Endothelial cell of umbilical vein (primary cell): ENCODE measurements at regions not wholly inside any gene's neighbourhood (a gene's known extent, or its start where the extent isn't known, plus 50 kb on each side); places are given as distances from the start of the nearest gene placed in this dataset.

ENCODE experiments used
- BruUV-seq: library from RNA; stranded (reverse); fragments of 400-500 nt; replicated peaks from 2 replicates; lab custom pipeline; 2021; lab: Mats Ljungman, UMichigan
- CTCF ChIA-PET: fragments of 300-600, 350-600 bp; sonication (Branson Sonifier 250); formaldehyde crosslinking; loops from one replicate; lab custom pipeline; 2021; ENCODE audit warnings: antibody characterized with exemption, inconsistent platforms; lab: Charles Lee
- POLR2A ChIA-PET: fragments of 300-600, 350-600 bp; sonication (Branson Sonifier 250); formaldehyde crosslinking; loops from one replicate; lab custom pipeline; 2021; ENCODE audit warnings: antibody characterized with exemption, inconsistent platforms; lab: Charles Lee
- DNase-seq: peaks from one replicate; pipeline ENCODE4 v3.0.0-alpha.2; 2011; ENCODE audit warnings: low read depth, low spot score
- FAIRE-seq: peaks from 2 replicates; lab custom pipeline; 2011; peaks lifted over from hg19 to GRCh38; lab: Jason Lieb, UNC
- H2AFZ ChIP-seq: 2 replicates; pipeline ENCODE4 v1.6.0; 2012; ENCODE audit warnings: low read depth, low read length, control low read depth, inconsistent platforms
- H3K27ac ChIP-seq: 2 replicates; pipeline ENCODE4 v1.5.1; 2011; ENCODE audit warnings: low read depth, mild to moderate bottlenecking, control low read depth, low read length, moderate library complexity; ENCODE audit not compliant: insufficient read depth
- H3K27me3 ChIP-seq, 2 experiments: 2 replicates each; pipeline versions ENCODE4 v1.6.0 to v1.6.1; 2011; ENCODE audit warnings: low read length in 2 of 2, mixed read lengths in 1 of 2; ENCODE audit not compliant: control insufficient read depth in 2 of 2, insufficient read depth in 2 of 2
- H3K36me3 ChIP-seq, 2 experiments: 2 replicates in 1 of 2; 3 replicates in 1 of 2; pipeline ENCODE4 v1.5.1; 2011; ENCODE audit warnings: low read length in 2 of 2, mild to moderate bottlenecking in 1 of 2, moderate library complexity in 1 of 2; ENCODE audit not compliant: control insufficient read depth in 2 of 2, insufficient read depth in 2 of 2; ENCODE audit errors: extremely low read depth in 1 of 2
- H3K4me1 ChIP-seq: 3 replicates; pipeline ENCODE4 v1.5.1; 2011; ENCODE audit warnings: mild to moderate bottlenecking, low read length; ENCODE audit not compliant: control insufficient read depth, insufficient read depth; ENCODE audit errors: extremely low read depth
- H3K4me2 ChIP-seq: 2 replicates; pipeline ENCODE4 v1.6.1; 2011; ENCODE audit warnings: low read length, control low read depth, mixed read lengths; ENCODE audit not compliant: insufficient read depth
- H3K4me3 ChIP-seq, 3 experiments: fragments of 200-600 bp in 1 of 3; sonication (generic), shearing (Covaris generic) in 1 of 3; replicated peaks in 1 of 3; 2 replicates each; pipeline ENCODE4 v1.5.1; 2011 to 2016; ENCODE audit warnings: control low read depth in 3 of 3, low read length in 3 of 3, mild to moderate bottlenecking in 2 of 3, inconsistent platforms in 1 of 3, low read depth in 1 of 3, moderate library complexity in 1 of 3; ENCODE audit not compliant: insufficient read depth in 1 of 3
- H3K79me2 ChIP-seq: 2 replicates; pipeline ENCODE4 v1.6.0; 2012; ENCODE audit warnings: low read length, inconsistent platforms; ENCODE audit not compliant: control insufficient read depth, insufficient read depth
- H3K9ac ChIP-seq: replicated peaks from 2 replicates; pipeline ENCODE3; 2011; ENCODE audit warnings: low read length, control low read depth; ENCODE audit not compliant: insufficient read depth; ENCODE audit errors: extremely low read depth
- H3K9me1 ChIP-seq: replicated peaks from 3 replicates; pipeline ENCODE4 v1.6.0; 2011; ENCODE audit warnings: mild to moderate bottlenecking, low read length; ENCODE audit not compliant: control insufficient read depth, insufficient read depth; ENCODE audit errors: extremely low read depth
- H3K9me3 ChIP-seq: replicated peaks from 2 replicates; pipeline ENCODE4 v1.5.1; 2012; ENCODE audit warnings: low read length, inconsistent platforms; ENCODE audit not compliant: control insufficient read depth, insufficient read depth
- H4K20me1 ChIP-seq: replicated peaks from 2 replicates; pipeline ENCODE3; 2011; ENCODE audit warnings: mild to moderate bottlenecking, low read length; ENCODE audit not compliant: control insufficient read depth, insufficient read depth; ENCODE audit errors: extremely low read depth
- EZH2 ChIP-seq: IDR thresholded peaks from 2 replicates; pipeline ENCODE4 v1.6.1; 2012; ENCODE audit warnings: borderline replicate concordance, low read depth, mild to moderate bottlenecking, moderate library complexity, low read length, inconsistent platforms; ENCODE audit not compliant: severe bottlenecking
- FOS ChIP-seq: IDR thresholded peaks from 2 replicates; pipeline ENCODE4 v1.6.1; 2011; ENCODE audit warnings: mild to moderate bottlenecking, low read length, moderate library complexity, borderline replicate concordance; ENCODE audit not compliant: insufficient read depth
- GATA2 ChIP-seq: IDR thresholded peaks from 2 replicates; pipeline ENCODE4 v1.7.0; 2011; ENCODE audit warnings: low read depth, mild to moderate bottlenecking, moderate library complexity, mixed read lengths, low read length; ENCODE audit not compliant: insufficient read length, insufficient read depth
- JUN ChIP-seq: IDR thresholded peaks from 2 replicates; pipeline ENCODE4 v1.6.1; 2011; ENCODE audit warnings: borderline replicate concordance, low read depth; ENCODE audit not compliant: insufficient read length, insufficient read depth
- MYC ChIP-seq: IDR thresholded peaks from one replicate; pipeline ENCODE4 v1.6.1; 2011; ENCODE audit warnings: mild to moderate bottlenecking, low read depth, low read length
- POLR2A ChIP-seq: IDR thresholded peaks from 2 replicates; pipeline ENCODE4 v1.6.1; 2012; ENCODE audit warnings: low read depth, mild to moderate bottlenecking, control low read depth, low read length
- POLR2AphosphoS5 ChIP-seq: IDR thresholded peaks from 2 replicates; pipeline ENCODE4 v1.6.1; 2012; ENCODE audit warnings: low read depth, mild to moderate bottlenecking, control low read depth, low read length, moderate library complexity; ENCODE audit not compliant: insufficient read depth
- dilution Hi-C: fragments of 300-500 bp; cut with MboI; formaldehyde crosslinking; loops from one replicate; pipeline ENCODE4 v1.15.0; 2019; ENCODE audit warnings: low sequenced_read_pairs; ENCODE audit not compliant: extremely low pct_ligation_motif_present
- intact Hi-C: fragments of 100-400 bp; cut with micrococcal nuclease; formaldehyde crosslinking; loops from one replicate; pipeline ENCODE4 v1.10.0; 2022
- TF ChIP-seq, protein P1 (sequence below): IDR thresholded peaks from 2 replicates; pipeline ENCODE4 v1.6.1; 2011; ENCODE audit not compliant: insufficient read depth, insufficient read length
- TF ChIP-seq, protein P2 (sequence below), 2 donors: IDR thresholded peaks; 1 replicate in 1 of 2; 2 replicates in 1 of 2; pipeline ENCODE4 v1.5.1; 2011; ENCODE audit warnings: low read length in 2 of 2, mild to moderate bottlenecking in 2 of 2, moderate library complexity in 2 of 2, control low read depth in 1 of 2, inconsistent platforms in 1 of 2, low read depth in 1 of 2; ENCODE audit not compliant: insufficient read depth in 1 of 2; ENCODE audit errors: extremely low read depth in 1 of 2

DNA sequence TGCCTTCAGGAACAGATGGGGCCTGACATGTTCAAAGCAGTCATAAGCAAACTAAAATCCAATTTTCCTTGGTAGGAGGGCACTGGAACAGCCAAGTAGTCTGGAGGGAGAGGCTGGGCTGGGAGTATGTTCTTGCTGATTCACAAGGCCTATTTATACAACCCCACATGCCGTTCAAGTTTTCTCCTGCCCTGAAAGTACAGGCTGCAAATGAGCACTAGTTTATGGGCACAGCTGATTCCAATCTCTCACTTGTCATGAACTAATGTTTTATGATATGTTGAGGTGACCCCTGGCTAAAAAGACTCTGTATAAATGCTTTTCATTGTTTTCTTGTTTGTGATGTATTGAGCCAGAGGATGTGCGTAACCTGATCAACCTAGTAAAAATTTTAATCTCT, 183.4 kb upstream of the SRD5A2 start:
- BruUV-seq = no TSS peak
- Histone ChIP-seq H2AFZ (no peak overlapping the region), H3K36me3 (no peaks in the 10 kb centered on the region), H3K27ac (no peak overlapping the region), H3K4me1 (no peaks in the 10 kb centered on the region), H3K4me2 (no peak overlapping the region), H3K9me1 (no peaks in the 10 kb centered on the region), H3K27me3 (no peaks in the 10 kb centered on the region), H4K20me1 (no peaks in the 10 kb centered on the region), H3K9ac (no peak overlapping the region), H3K4me3 (no peak overlapping the region), H3K79me2 (no peaks in the 10 kb centered on the region), H3K9me3 (no peaks in the 10 kb centered on the region)
- intact Hi-C loops = no loop called here
- ChIA-PET CTCF (no interaction called here), POLR2A (no interaction called here)
- DNase-seq (no peak), FAIRE-seq (no peak)
- dilution Hi-C loops = no loop called here
- TF ChIP-seq JUN = no peak
- no peak for TF ChIP-seq FOS
- TF ChIP-seq, protein P1, sequence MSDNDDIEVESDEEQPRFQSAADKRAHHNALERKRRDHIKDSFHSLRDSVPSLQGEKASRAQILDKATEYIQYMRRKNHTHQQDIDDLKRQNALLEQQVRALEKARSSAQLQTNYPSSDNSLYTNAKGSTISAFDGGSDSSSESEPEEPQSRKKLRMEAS = no peak
- TF ChIP-seq POLR2AphosphoS5 = no peak
- TF ChIP-seq GATA2 = no peak
- TF ChIP-seq MYC = no peak
- TF ChIP-seq EZH2 = no peak
- no peak for TF ChIP-seq POLR2A
- TF ChIP-seq, protein P2, sequence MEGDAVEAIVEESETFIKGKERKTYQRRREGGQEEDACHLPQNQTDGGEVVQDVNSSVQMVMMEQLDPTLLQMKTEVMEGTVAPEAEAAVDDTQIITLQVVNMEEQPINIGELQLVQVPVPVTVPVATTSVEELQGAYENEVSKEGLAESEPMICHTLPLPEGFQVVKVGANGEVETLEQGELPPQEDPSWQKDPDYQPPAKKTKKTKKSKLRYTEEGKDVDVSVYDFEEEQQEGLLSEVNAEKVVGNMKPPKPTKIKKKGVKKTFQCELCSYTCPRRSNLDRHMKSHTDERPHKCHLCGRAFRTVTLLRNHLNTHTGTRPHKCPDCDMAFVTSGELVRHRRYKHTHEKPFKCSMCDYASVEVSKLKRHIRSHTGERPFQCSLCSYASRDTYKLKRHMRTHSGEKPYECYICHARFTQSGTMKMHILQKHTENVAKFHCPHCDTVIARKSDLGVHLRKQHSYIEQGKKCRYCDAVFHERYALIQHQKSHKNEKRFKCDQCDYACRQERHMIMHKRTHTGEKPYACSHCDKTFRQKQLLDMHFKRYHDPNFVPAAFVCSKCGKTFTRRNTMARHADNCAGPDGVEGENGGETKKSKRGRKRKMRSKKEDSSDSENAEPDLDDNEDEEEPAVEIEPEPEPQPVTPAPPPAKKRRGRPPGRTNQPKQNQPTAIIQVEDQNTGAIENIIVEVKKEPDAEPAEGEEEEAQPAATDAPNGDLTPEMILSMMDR (IDR thresholded peaks at IDR 0.05; ENCODE audit: extremely low read depth in 1 of 2, insufficient read depth in 1 of 2, low read depth in 1 of 2, low read length in 2 of 2) = no peak
